Neural cell (in vitro differentiated cells): ENCODE measurements at regions not wholly inside any gene's neighbourhood (a gene's known extent, or its start where the extent isn't known, plus 50 kb on each side); places are given as distances from the start of the nearest gene placed in this dataset.

Experiments
- H2AFZ ChIP-seq: fragments of 200-600, 300-800 bp; sonication (generic), shearing (Covaris generic); 2 replicates; pipeline ENCODE4 v1.6.0; 2014; ENCODE audit warnings: low read depth, mild to moderate bottlenecking, antibody characterized with exemption, low read length, moderate library complexity
- H3F3A ChIP-seq: fragments of 200-600 bp; shearing (Covaris generic); 2 replicates; pipeline ENCODE4 v1.6.1; 2016; ENCODE audit warnings: mild to moderate bottlenecking, moderate library complexity, mixed read lengths, antibody characterized with exemption, low read length; ENCODE audit not compliant: insufficient read depth, poor library complexity, severe bottlenecking
- H3K27ac ChIP-seq: fragments of 200-600, 300-800 bp; sonication (generic), shearing (Covaris generic); 2 replicates; pipeline ENCODE4 v1.5.1; 2014; ENCODE audit warnings: mild to moderate bottlenecking, low read length, moderate library complexity
- H3K27me3 ChIP-seq: fragments of 300-800, 200-600 bp; sonication (generic), shearing (Covaris generic); 2 replicates; pipeline ENCODE4 v1.6.0; 2014; ENCODE audit warnings: mild to moderate bottlenecking, low read depth, low read length, moderate library complexity; ENCODE audit not compliant: insufficient read depth
- H3K36me3 ChIP-seq: fragments of 300-800, 200-600 bp; sonication (generic), shearing (Covaris generic); 2 replicates; pipeline ENCODE4 v1.5.1; 2014; ENCODE audit warnings: mild to moderate bottlenecking, antibody characterized with exemption, low read length, moderate library complexity; ENCODE audit not compliant: insufficient read depth
- H3K4me2 ChIP-seq: fragments of 300-800, 200-600 bp; sonication (generic), shearing (Covaris generic); 2 replicates; pipeline ENCODE4 v1.6.0; 2014; ENCODE audit warnings: mild to moderate bottlenecking, low read length
- H3K4me3 ChIP-seq: fragments of 300-800, 200-600 bp; sonication (generic), shearing (Covaris generic); 2 replicates; pipeline ENCODE4 v1.5.1; 2014; ENCODE audit warnings: mild to moderate bottlenecking, low read length, moderate library complexity
- H3K79me2 ChIP-seq: fragments of 200-600 bp; shearing (Covaris generic); replicated peaks from 2 replicates; pipeline ENCODE4 v1.6.0; 2014; ENCODE audit warnings: mild to moderate bottlenecking, low read length, moderate library complexity; ENCODE audit not compliant: insufficient read depth
- H3K9ac ChIP-seq: fragments of 300-800, 200-600 bp; sonication (generic), shearing (Covaris generic); 2 replicates; pipeline ENCODE4 v1.6.1; 2016; ENCODE audit warnings: mild to moderate bottlenecking, low read length, mixed read lengths
- H3K9me2 ChIP-seq: fragments of 200-600 bp; shearing (Covaris generic); 2 replicates; pipeline ENCODE4 v1.6.1; 2016; ENCODE audit warnings: mild to moderate bottlenecking, low read length, mixed read lengths; ENCODE audit not compliant: insufficient read depth
- H3K9me3 ChIP-seq: fragments of 200-600, 300-800 bp; sonication (generic), shearing (Covaris generic); 2 replicates; pipeline ENCODE4 v1.6.1; 2016; ENCODE audit warnings: mild to moderate bottlenecking, mixed run types, low read length, moderate library complexity, mixed read lengths
- H4K20me1 ChIP-seq: fragments of 200-600 bp; shearing (Covaris generic); 2 replicates; pipeline ENCODE4 v1.6.1; 2016; ENCODE audit warnings: mild to moderate bottlenecking, mixed run types; ENCODE audit not compliant: insufficient read depth
- CTCF ChIP-seq: fragments of 450-650 bp; IDR thresholded peaks from 2 replicates; pipeline ENCODE4 v1.5.1; 2014; ENCODE audit warnings: antibody characterized with exemption, mild to moderate bottlenecking, moderate library complexity; ENCODE audit not compliant: poor library complexity, severe bottlenecking
- EP300 ChIP-seq: fragments of 450-650 bp; conservative IDR thresholded peaks from 2 replicates; pipeline ENCODE4 v1.6.1; 2014; ENCODE audit warnings: antibody characterized with exemption, mild to moderate bottlenecking, moderate library complexity; ENCODE audit not compliant: poor library complexity, severe bottlenecking
- EZH2 ChIP-seq: fragments of 200-600, 300-800 bp; shearing (Covaris generic), sonication (generic); IDR thresholded peaks from 2 replicates; pipeline ENCODE4 v1.6.1; 2014; ENCODE audit warnings: antibody characterized with exemption, low read length, borderline replicate concordance, mild to moderate bottlenecking; ENCODE audit not compliant: insufficient read depth, poor library complexity, severe bottlenecking
- MXI1 ChIP-seq: fragments of 450-650 bp; conservative IDR thresholded peaks from 2 replicates; pipeline ENCODE4 v1.6.1; 2014; ENCODE audit warnings: antibody characterized with exemption, mild to moderate bottlenecking; ENCODE audit not compliant: poor library complexity, severe bottlenecking
- POLR2AphosphoS5 ChIP-seq: IDR thresholded peaks from 2 replicates; pipeline ENCODE4 v1.6.1; 2012
- RAD21 ChIP-seq: fragments of 450-650 bp; conservative IDR thresholded peaks from 2 replicates; pipeline ENCODE4 v1.6.1; 2014; ENCODE audit warnings: antibody characterized with exemption, mild to moderate bottlenecking, moderate library complexity
- REST ChIP-seq: IDR thresholded peaks from 2 replicates; pipeline ENCODE4 v1.6.1; 2012; ENCODE audit warnings: borderline replicate concordance
- SMC3 ChIP-seq: fragments of 450-650 bp; conservative IDR thresholded peaks from 2 replicates; pipeline ENCODE4 v1.6.1; 2014; ENCODE audit warnings: antibody characterized with exemption, mild to moderate bottlenecking, moderate library complexity; ENCODE audit not compliant: poor library complexity
- TAF1 ChIP-seq: IDR thresholded peaks from 2 replicates; pipeline ENCODE4 v1.6.1; 2012; ENCODE audit warnings: low read depth

- Histone ChIP-seq H2AFZ (no peak overlapping the region), H3K9ac (no peak overlapping the region), H4K20me1 (no peaks in the 10 kb centered on the region), H3K4me3 (no peak overlapping the region), H3K4me2 (no peak overlapping the region), H3K27ac (no peak overlapping the region), H3K27me3 (no peaks in the 10 kb centered on the region), H3K9me3 (no peaks in the 10 kb centered on the region), H3K9me2 (no peaks in the 10 kb centered on the region), H3K36me3 (no peaks in the 10 kb centered on the region), H3K79me2 (no peaks in the 10 kb centered on the region), H3F3A (no peaks in the 10 kb centered on the region)
- TF ChIP-seq MXI1 (no peak), REST (no peak), SMC3 (no peak), EZH2 (no peak)
Measured at GRCh38 chr2:149988361-149988760, 400.8 kb upstream of the MMADHC start.

- no peaks in the 10 kb centered on the region for H3F3A ChIP-seq
- H4K20me1 ChIP-seq = no peaks in the 10 kb centered on the region
- no peak overlapping the region for H2AFZ ChIP-seq
- no peak for TF ChIP-seq RAD21
- no peak for TF ChIP-seq MXI1
- TF ChIP-seq CTCF = no peak
- TF ChIP-seq SMC3 = no peak
- no peak for TF ChIP-seq REST
- no peak for TF ChIP-seq TAF1
- TF ChIP-seq EP300 = no peak
- no peak for TF ChIP-seq EZH2
- TF ChIP-seq POLR2AphosphoS5 = no peak
- H3K4me2 ChIP-seq = no peak overlapping the region
- H3K27me3 ChIP-seq = no peaks in the 10 kb centered on the region
- no peak overlapping the region for H3K9ac ChIP-seq
- H3K9me2 ChIP-seq = no peaks in the 10 kb centered on the region
- no peaks in the 10 kb centered on the region for H3K36me3 ChIP-seq
- H3K9me3 ChIP-seq = no peaks in the 10 kb centered on the region
- H3K79me2 ChIP-seq = no peaks in the 10 kb centered on the region
- H3K4me3 ChIP-seq = no peak overlapping the region
- no peak overlapping the region for H3K27ac ChIP-seq
Measured at GRCh38 chr2:149986861-149987260, 399.3 kb upstream of the MMADHC start.
